ENCODE measurements at regions not wholly inside any gene's neighbourhood (a gene's known extent, or its start where the extent isn't known, plus 50 kb on each side); places are given as distances from the start of the nearest gene placed in this dataset.

GRCh38 chr2:126385983-126386382, 270.0 kb upstream of the GYPC start:
- no peak for TF ChIP-seq ZFX (IDR thresholded peaks at IDR 0.05; ENCODE audit: borderline replicate concordance)
- no peak for TF ChIP-seq CTCF (IDR thresholded peaks at IDR 0.05)

GRCh38 chr2:126389446-126389845, 266.5 kb upstream of the GYPC start:
- no peak overlapping the region for H3K27ac ChIP-seq
- TF ChIP-seq CTCF (IDR thresholded peaks at IDR 0.05), result no peak
- TF ChIP-seq ZFX (IDR thresholded peaks at IDR 0.05; ENCODE audit: borderline replicate concordance), result no peak

More at GRCh38 chr2:126385983-126386382, 270.0 kb upstream of the GYPC start:
- no peak overlapping the region for H3K27ac ChIP-seq

GRCh38 chr2:126392889-126393288, 263.1 kb upstream of the GYPC start:
- TF ChIP-seq CTCF (IDR thresholded peaks at IDR 0.05) (no peak), ZFX (IDR thresholded peaks at IDR 0.05; ENCODE audit: borderline replicate concordance) (no peak)
- H3K27ac ChIP-seq, result no peak overlapping the region

- no peak overlapping the region for H3K27ac ChIP-seq
- TF ChIP-seq ZFX (IDR thresholded peaks at IDR 0.05; ENCODE audit: borderline replicate concordance) (no peak), CTCF (IDR thresholded peaks at IDR 0.05) (no peak)
Observed at GRCh38 chr2:126399001-126399400, 257.0 kb upstream of the GYPC start.

GRCh38 chr2:126403039-126403628, 252.8 kb upstream of the GYPC start:
- H3K27ac ChIP-seq, result no peak overlapping the region
- no peak for TF ChIP-seq ZFX (IDR thresholded peaks at IDR 0.05; ENCODE audit: borderline replicate concordance)
- TF ChIP-seq CTCF (IDR thresholded peaks at IDR 0.05), result no peak

- no peak for TF ChIP-seq ZFX (IDR thresholded peaks at IDR 0.05; ENCODE audit: borderline replicate concordance)
- no peak for TF ChIP-seq CTCF (IDR thresholded peaks at IDR 0.05)
- H3K27ac ChIP-seq, result no peak overlapping the region
Observed at GRCh38 chr2:126406267-126406666, 249.7 kb upstream of the GYPC start.

- no peak for TF ChIP-seq ZFX (IDR thresholded peaks at IDR 0.05; ENCODE audit: borderline replicate concordance)
- TF ChIP-seq CTCF (IDR thresholded peaks at IDR 0.05), result no peak
- no peak overlapping the region for H3K27ac ChIP-seq
Observed at GRCh38 chr2:126408671-126409070, 247.3 kb upstream of the GYPC start.

Data from 22Rv1 (cell line).